ENCODE measurements at regions not wholly inside any gene's neighbourhood (a gene's known extent, or its start where the extent isn't known, plus 50 kb on each side); places are given as distances from the start of the nearest gene placed in this dataset.

- H3K9me3 ChIP-seq: no peaks in the 10 kb centered on the region
- no peaks in the 10 kb centered on the region for H3K27me3 ChIP-seq
- no peak for DNase-seq
- no peak overlapping the region for H3K4me3 ChIP-seq
- 69 to 71% methylated on average over 4 of the region's 4 CpGs for WGBS, 2 donors
- H3K27ac ChIP-seq: peak overlapping the region in 2 of 4 donors; percentile 36 to 39
- no peaks in the 10 kb centered on the region for H3K4me1 ChIP-seq
- TF ChIP-seq EP300 (IDR thresholded peaks at IDR 0.05): no peak
- TF ChIP-seq POLR2A (IDR thresholded peaks at IDR 0.05): no peak
- TF ChIP-seq POLR2AphosphoS5 (IDR thresholded peaks at IDR 0.05): peak in 3 of 4 donors; percentile 16 to 40 (median 36)
- intact Hi-C loops (cut with DNase I): no loop called here
- no peaks in the 10 kb centered on the region for H3K36me3 ChIP-seq
Measured at GRCh38 chr4:53777244-53777984, 186.1 kb upstream of the LNX1 start.

- Histone ChIP-seq H3K9me3 (no peaks in the 10 kb centered on the region), H3K4me1 (no peaks in the 10 kb centered on the region), H3K27me3 (no peaks in the 10 kb centered on the region), H3K4me3 (no peak overlapping the region), H3K36me3 (no peaks in the 10 kb centered on the region), H3K27ac (no peak overlapping the region)
- intact Hi-C loops (cut with DNase I): no loop called here
- 59 to 88% methylated on average over 2 of the region's 2 CpGs for WGBS, 2 donors
- DNase-seq: no peak
- TF ChIP-seq EP300 (IDR thresholded peaks at IDR 0.05): no peak
- TF ChIP-seq CTCF (IDR thresholded peaks at IDR 0.05): no peak
- no peak for TF ChIP-seq POLR2AphosphoS5 (IDR thresholded peaks at IDR 0.05)
- no peak for TF ChIP-seq POLR2A (IDR thresholded peaks at IDR 0.05)
Measured at GRCh38 chr4:53776141-53776540, 184.9 kb upstream of the LNX1 start.

- TF ChIP-seq POLR2AphosphoS5 (IDR thresholded peaks at IDR 0.05) (no peak), EP300 (IDR thresholded peaks at IDR 0.05) (no peak), POLR2A (IDR thresholded peaks at IDR 0.05) (no peak), CTCF (IDR thresholded peaks at IDR 0.05) (no peak)
- H3K4me3 ChIP-seq: no peak overlapping the region
- WGBS, 2 donors: 89 to 93% methylated on average over 4 of the region's 4 CpGs
- no peaks in the 10 kb centered on the region for H3K36me3 ChIP-seq
- no peak overlapping the region for H3K27ac ChIP-seq
- DNase-seq: no peak
- no peaks in the 10 kb centered on the region for H3K4me1 ChIP-seq
- intact Hi-C loops (cut with DNase I): no loop called here
- no peaks in the 10 kb centered on the region for H3K9me3 ChIP-seq
- no peaks in the 10 kb centered on the region for H3K27me3 ChIP-seq
Measured at GRCh38 chr4:53775381-53775780, 184.1 kb upstream of the LNX1 start.

- Histone ChIP-seq H3K4me3 (no peak overlapping the region), H3K27me3 (no peaks in the 10 kb centered on the region), H3K36me3 (no peaks in the 10 kb centered on the region), H3K9me3 (no peaks in the 10 kb centered on the region), H3K27ac (no peak overlapping the region), H3K4me1 (no peaks in the 10 kb centered on the region)
- TF ChIP-seq EP300 (IDR thresholded peaks at IDR 0.05) (no peak), POLR2AphosphoS5 (IDR thresholded peaks at IDR 0.05) (no peak), CTCF (IDR thresholded peaks at IDR 0.05) (no peak), POLR2A (IDR thresholded peaks at IDR 0.05) (no peak)
- no peak for DNase-seq
- intact Hi-C loops (cut with DNase I): no loop called here
- WGBS, 2 donors: 80 to 84% methylated on average over 3 of the region's 3 CpGs
Measured at GRCh38 chr4:53771326-53771725, 180.0 kb upstream of the LNX1 start.

GRCh38 chr4:53767482-53767881, 176.2 kb upstream of the LNX1 start:
- Histone ChIP-seq H3K9me3 (no peaks in the 10 kb centered on the region), H3K4me3 (no peak overlapping the region), H3K4me1 (peaks cover 0 to 19% (median 14%) of the 10 kb centered on the region in 4 donors), H3K27me3 (no peaks in the 10 kb centered on the region), H3K27ac (no peak overlapping the region), H3K36me3 (no peaks in the 10 kb centered on the region)
- no peak for DNase-seq
- intact Hi-C loops (cut with DNase I): no loop called here
- TF ChIP-seq EP300 (IDR thresholded peaks at IDR 0.05) (no peak), POLR2A (IDR thresholded peaks at IDR 0.05) (no peak), POLR2AphosphoS5 (IDR thresholded peaks at IDR 0.05) (no peak), CTCF (IDR thresholded peaks at IDR 0.05) (no peak)
- 70 to 75% methylated on average over 2 of the region's 2 CpGs for WGBS, 2 donors
